ENCODE measurements at regions not wholly inside any gene's neighbourhood (a gene's known extent, or its start where the extent isn't known, plus 50 kb on each side); places are given as distances from the start of the nearest gene placed in this dataset.

GRCh38 chr18:67342159-67342558 is 174.4 kb downstream of the DSEL start:
- Histone ChIP-seq H3K79me2 (ENCODE audit: insufficient read depth, low read length) (no peaks in the 10 kb centered on the region), H3K4me1 (ENCODE audit: insufficient read depth, low read length) (no peaks in the 10 kb centered on the region), H3K9me3 (ENCODE audit: control insufficient read depth, low read depth, low read length) (no peaks in the 10 kb centered on the region), H2BK12ac (ENCODE audit: insufficient read length, low read depth, low read length) (no peak overlapping the region), H3K9ac (ENCODE audit: extremely low read depth, insufficient read length, low read length) (no peak overlapping the region), H4K20me1 (ENCODE audit: control insufficient read depth, insufficient read depth, insufficient read length) (no peaks in the 10 kb centered on the region), H3K27ac (ENCODE audit: insufficient read length, low read depth, low read length) (no peak overlapping the region), H4K5ac (ENCODE audit: insufficient read length, low read depth, low read length) (no peak overlapping the region), H3K56ac (ENCODE audit: insufficient read length, low read depth, low read length) (no peak overlapping the region), H2AFZ (ENCODE audit: low read length) (no peak overlapping the region), H4K8ac (replicated peaks; ENCODE audit: insufficient read length, low read depth, low read length) (no peak overlapping the region), H2AK5ac (ENCODE audit: insufficient read length, low read length) (no peak overlapping the region), H3K18ac (ENCODE audit: insufficient read length, low read depth, low read length) (no peak overlapping the region), H3K79me1 (ENCODE audit: insufficient read depth, low read depth, low read length, poor library complexity, severe bottlenecking) (no peaks in the 10 kb centered on the region), H3K27me3 (ENCODE audit: insufficient read depth, low read length) (no peaks in the 10 kb centered on the region), H2BK15ac (ENCODE audit: low read depth, low read length) (no peak overlapping the region), H3K23ac (ENCODE audit: insufficient read length, low read depth, low read length) (no peak overlapping the region), H3K4ac (ENCODE audit: low read depth, low read length) (no peak overlapping the region), H3T11ph (ENCODE audit: low read length) (no peak overlapping the region), H4K91ac (ENCODE audit: insufficient read length, low read depth, low read length) (no peak overlapping the region), H2BK120ac (ENCODE audit: low read depth, low read length, poor library complexity, severe bottlenecking) (no peak overlapping the region), H2BK20ac (ENCODE audit: low read depth, low read length, poor library complexity, severe bottlenecking) (no peak overlapping the region), H3K4me2 (ENCODE audit: insufficient read depth, insufficient read length, low read length) (no peak overlapping the region), H2BK5ac (ENCODE audit: insufficient read length, low read length) (no peak overlapping the region), H3K23me2 (ENCODE audit: insufficient read length, low read depth, low read length, poor library complexity, severe bottlenecking) (no peaks in the 10 kb centered on the region), H3K14ac (ENCODE audit: insufficient read depth, low read length) (no peak overlapping the region)
- Mint-ChIP-seq H3K27me3 (ENCODE audit: low read depth) (no peaks in the 10 kb centered on the region), H3K4me1 (peaks cover 2% of the 10 kb centered on the region in 2 experiments; a peak in 1 of 4 replicates), H3K4me3 (no peak overlapping the region), H3K36me3 (ENCODE audit: insufficient read depth in 1 of 3, low read depth in 3 of 3) (no peaks in the 10 kb centered on the region), H3K27ac (no peak overlapping the region), H3K9me3 (no peaks in the 10 kb centered on the region)
- no CpG with 5 or more reads among the region's 2 CpGs for WGBS (ENCODE audit: extremely low coverage, insufficient read length, low lambda C conversion rate)
- no peak for TF ChIP-seq CTCF (conservative IDR thresholded peaks at IDR 0.05)
- no peak for DNase-seq
